Lung (tissue), 11 donors: ENCODE measurements at regions not wholly inside any gene's neighbourhood (a gene's known extent, or its start where the extent isn't known, plus 50 kb on each side); places are given as distances from the start of the nearest gene placed in this dataset.

Experiments
- ATAC-seq: fragments of 200-7000 bp; cut with Tn5 transposase; one replicate; pipeline ENCODE4 v1.9.1; 2020; ENCODE audit warnings: moderate number of reproducible peaks; ENCODE audit not compliant: insufficient read depth, low FRiP score
- DNase-seq, 3 donors: peaks; one replicate each; pipeline ENCODE4 v3.0.0-alpha.2; 2013 to 2017
- H3K27ac ChIP-seq, 2 donors: one replicate each; pipeline ENCODE4 v1.5.1; 2013; ENCODE audit warnings: mild to moderate bottlenecking in 2 of 2, moderate library complexity in 2 of 2, control low read depth in 1 of 2, inconsistent platforms in 1 of 2, low read depth in 1 of 2, low read length in 1 of 2
- H3K27me3 ChIP-seq, 3 donors: one replicate each; pipeline ENCODE4 v1.5.1; 2013; ENCODE audit warnings: low read length in 2 of 3; ENCODE audit not compliant: control insufficient read depth in 3 of 3, insufficient read depth in 3 of 3
- H3K36me3 ChIP-seq, 4 donors: one replicate each; pipeline ENCODE4 v1.5.1; 2013; ENCODE audit warnings: low read length in 4 of 4, mild to moderate bottlenecking in 1 of 4, moderate library complexity in 1 of 4; ENCODE audit not compliant: control insufficient read depth in 4 of 4, insufficient read depth in 4 of 4
- H3K4me1 ChIP-seq, 5 donors: one replicate each; pipeline ENCODE4 v1.5.1; 2013; ENCODE audit warnings: low read length in 5 of 5, mild to moderate bottlenecking in 2 of 5, moderate library complexity in 1 of 5; ENCODE audit not compliant: control insufficient read depth in 5 of 5, insufficient read depth in 5 of 5
- H3K4me3 ChIP-seq: one replicate; pipeline ENCODE4 v1.5.1; 2013; ENCODE audit warnings: mild to moderate bottlenecking, control low read depth, moderate library complexity
- H3K9ac ChIP-seq, 2 donors: one replicate each; pipeline ENCODE4 v1.5.1; 2013; ENCODE audit warnings: low read length in 2 of 2, control low read depth in 1 of 2; ENCODE audit not compliant: insufficient read depth in 1 of 2
- H3K9me3 ChIP-seq, 4 donors: one replicate each; pipeline ENCODE4 v1.5.1; 2013; ENCODE audit warnings: low read length in 3 of 4, mild to moderate bottlenecking in 1 of 4, moderate library complexity in 1 of 4; ENCODE audit not compliant: control insufficient read depth in 4 of 4, insufficient read depth in 3 of 4
- CTCF ChIP-seq: IDR thresholded peaks from 2 replicates; pipeline ENCODE4 v1.5.1; 2012; ENCODE audit warnings: mild to moderate bottlenecking; ENCODE audit errors: control extremely low read depth, extremely low read depth
- WGBS, 2 donors: extraction: QIAGEN DNeasy Blood & Tissue Kit; methylation state at CpG; one replicate each; pipeline ENCODE4 v1.1.7; 2013; 5-methylcytosine and 5-hydroxymethylcytosine counted together
- donor health status: control.
- donor health status: control.
- donor health status: Bipolar disorder and iron deficiency.
- donor health status: healthy.
- donor health status: DM: yes; HTN: yes; CAD: no.

DNA sequence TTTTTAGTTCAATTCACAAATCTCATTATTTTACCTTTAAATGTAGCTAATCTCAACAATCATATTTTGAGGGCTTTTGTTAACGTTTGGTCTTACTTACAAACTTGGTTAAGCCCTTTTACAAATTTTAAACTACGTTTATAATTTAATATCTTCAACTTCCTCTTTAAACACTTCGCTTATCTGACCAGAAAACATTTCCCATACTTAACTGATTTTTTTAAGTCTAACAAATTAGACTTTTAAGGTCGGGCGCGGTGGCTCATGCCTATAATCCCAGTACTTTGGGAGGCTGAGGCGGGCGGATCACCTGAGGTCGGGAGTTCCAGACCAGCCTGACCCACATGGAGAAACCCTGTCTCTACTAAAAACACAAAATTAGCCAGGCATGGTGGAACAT is 300.9 kb downstream of the LMX1A start:
- Histone ChIP-seq H3K27ac (no peak overlapping the region), H3K9ac (no peak overlapping the region), H3K4me3 (no peak overlapping the region), H3K4me1 (peaks cover 0 to 8% (median 0%) of the 10 kb centered on the region in 5 donors), H3K36me3 (no peaks in the 10 kb centered on the region), H3K9me3 (no peaks in the 10 kb centered on the region), H3K27me3 (no peaks in the 10 kb centered on the region)
- 27 to 38% methylated on average over 9 of the region's 9 CpGs for WGBS, 2 donors
- DNase-seq (no peak), ATAC-seq (no peak)
- TF ChIP-seq CTCF: no peak

DNA sequence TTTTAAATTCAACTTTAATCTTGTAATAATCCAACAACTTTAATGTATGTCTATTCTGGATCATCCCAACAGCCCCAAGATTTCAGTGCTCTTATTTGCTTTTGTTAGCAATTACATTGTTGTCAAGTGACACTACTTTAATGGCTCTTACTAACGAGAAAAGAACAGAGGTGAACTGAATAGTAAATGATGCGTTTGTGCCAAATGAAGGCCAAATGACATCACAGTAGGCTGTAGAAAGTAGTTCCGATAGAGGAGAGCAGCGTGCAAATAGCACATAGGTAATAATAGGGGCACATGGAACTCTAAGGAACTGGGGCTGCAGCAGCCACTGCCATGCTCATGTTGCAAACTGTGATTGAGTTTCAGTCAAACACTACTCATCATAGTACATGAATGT is 301.9 kb downstream of the LMX1A start:
- H3K9me3 ChIP-seq: no peaks in the 10 kb centered on the region
- TF ChIP-seq CTCF: no peak
- no peak overlapping the region for H3K27ac ChIP-seq
- ATAC-seq: no peak
- H3K27me3 ChIP-seq: no peaks in the 10 kb centered on the region
- peaks cover 0 to 8% (median 0%) of the 10 kb centered on the region in 5 donors for H3K4me1 ChIP-seq
- peak in 2 of 3 donors; percentile 29 to 47 for DNase-seq
- H3K9ac ChIP-seq: no peak overlapping the region
- no peak overlapping the region for H3K4me3 ChIP-seq
- no peaks in the 10 kb centered on the region for H3K36me3 ChIP-seq
- WGBS, 2 donors: 82 to 87% methylated on average over 4 of the region's 4 CpGs

- Histone ChIP-seq H3K4me1 (peaks cover 0 to 8% (median 0%) of the 10 kb centered on the region in 5 donors), H3K27ac (no peak overlapping the region), H3K36me3 (no peaks in the 10 kb centered on the region), H3K27me3 (no peaks in the 10 kb centered on the region), H3K9ac (no peak overlapping the region), H3K4me3 (no peak overlapping the region), H3K9me3 (no peaks in the 10 kb centered on the region)
- TF ChIP-seq CTCF: no peak
- no peak for ATAC-seq
- 55 to 59% methylated on average over 2 of the region's 2 CpGs for WGBS, 2 donors
- no peak for DNase-seq
Observed at GRCh38 chr1:165053351-165053750, 303.2 kb downstream of the LMX1A start.

DNA sequence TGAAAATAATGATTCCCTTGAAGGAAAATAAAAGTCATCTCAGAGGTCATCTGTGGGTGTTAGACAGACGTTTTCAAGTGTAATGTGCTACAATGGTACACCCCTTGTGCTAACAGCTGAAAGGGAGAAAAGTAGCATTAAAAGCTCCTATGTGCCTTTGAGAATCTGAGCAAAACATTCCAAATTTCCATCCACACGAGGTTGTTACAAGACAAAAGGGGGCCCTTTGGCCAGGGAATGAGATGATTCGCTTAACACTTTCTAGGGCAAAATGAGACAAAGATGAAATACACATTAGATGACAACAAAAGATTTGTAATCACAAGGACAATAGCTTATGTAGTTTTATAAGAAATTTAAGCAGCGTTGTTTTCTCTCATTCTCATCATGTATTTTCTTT is 303.6 kb downstream of the LMX1A start:
- H3K36me3 ChIP-seq: no peaks in the 10 kb centered on the region
- WGBS, 2 donors: 58 to 73% methylated on average over 4 of the region's 4 CpGs
- H3K4me1 ChIP-seq: peaks cover 0 to 8% (median 0%) of the 10 kb centered on the region in 5 donors
- TF ChIP-seq CTCF: no peak
- DNase-seq (no peak), ATAC-seq (no peak)
- H3K27me3 ChIP-seq: no peaks in the 10 kb centered on the region
- no peak overlapping the region for H3K4me3 ChIP-seq
- no peak overlapping the region for H3K9ac ChIP-seq
- no peaks in the 10 kb centered on the region for H3K9me3 ChIP-seq
- no peak overlapping the region for H3K27ac ChIP-seq
